ENCODE measurements at regions not wholly inside any gene's neighbourhood (a gene's known extent, or its start where the extent isn't known, plus 50 kb on each side); places are given as distances from the start of the nearest gene placed in this dataset.

DNA sequence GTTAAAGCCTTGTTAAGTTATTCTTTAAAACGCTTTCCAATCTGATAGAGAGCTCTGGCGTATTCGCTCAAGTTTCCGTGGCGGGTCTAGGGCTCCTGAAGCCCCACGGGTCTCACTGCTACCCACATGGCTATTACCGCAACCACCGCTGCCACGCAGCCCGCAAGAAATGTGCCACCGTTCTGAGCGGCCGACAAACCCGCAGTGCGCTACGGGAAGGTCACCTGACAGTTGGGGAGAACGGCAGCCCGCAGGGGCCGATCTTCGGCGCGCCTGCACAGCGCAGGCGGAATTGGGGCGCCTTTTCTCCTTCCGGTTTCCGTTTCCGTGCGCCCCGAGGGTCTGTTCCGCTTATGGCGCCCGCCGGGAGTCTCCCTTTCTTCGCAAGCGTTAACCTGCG is 76.6 kb upstream of the SNRPN start:
- TF ChIP-seq, protein P1, sequence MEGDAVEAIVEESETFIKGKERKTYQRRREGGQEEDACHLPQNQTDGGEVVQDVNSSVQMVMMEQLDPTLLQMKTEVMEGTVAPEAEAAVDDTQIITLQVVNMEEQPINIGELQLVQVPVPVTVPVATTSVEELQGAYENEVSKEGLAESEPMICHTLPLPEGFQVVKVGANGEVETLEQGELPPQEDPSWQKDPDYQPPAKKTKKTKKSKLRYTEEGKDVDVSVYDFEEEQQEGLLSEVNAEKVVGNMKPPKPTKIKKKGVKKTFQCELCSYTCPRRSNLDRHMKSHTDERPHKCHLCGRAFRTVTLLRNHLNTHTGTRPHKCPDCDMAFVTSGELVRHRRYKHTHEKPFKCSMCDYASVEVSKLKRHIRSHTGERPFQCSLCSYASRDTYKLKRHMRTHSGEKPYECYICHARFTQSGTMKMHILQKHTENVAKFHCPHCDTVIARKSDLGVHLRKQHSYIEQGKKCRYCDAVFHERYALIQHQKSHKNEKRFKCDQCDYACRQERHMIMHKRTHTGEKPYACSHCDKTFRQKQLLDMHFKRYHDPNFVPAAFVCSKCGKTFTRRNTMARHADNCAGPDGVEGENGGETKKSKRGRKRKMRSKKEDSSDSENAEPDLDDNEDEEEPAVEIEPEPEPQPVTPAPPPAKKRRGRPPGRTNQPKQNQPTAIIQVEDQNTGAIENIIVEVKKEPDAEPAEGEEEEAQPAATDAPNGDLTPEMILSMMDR (conservative IDR thresholded peaks at IDR 0.05) = no peak
- no peak for TF ChIP-seq EZH2 (IDR thresholded peaks at IDR 0.05; ENCODE audit: low read depth)

Data from PC-9 (cell line).